Lower lobe of right lung (tissue), 2 donors: ENCODE measurements at regions not wholly inside any gene's neighbourhood (a gene's known extent, or its start where the extent isn't known, plus 50 kb on each side); places are given as distances from the start of the nearest gene placed in this dataset.
"Not testable (repeated sequence)": the region's sequence is repeated elsewhere in the genome, so short reads cannot be mapped to it uniquely, and the experiment has no call there.

Source experiments
- ATAC-seq, 2 donors: fragments of 200-7000 bp; cut with Tn5 transposase; one replicate each; pipeline ENCODE4 v1.9.1; 2020 to 2022; ENCODE audit warnings: mild to moderate bottlenecking in 2 of 2, moderate library complexity in 2 of 2
- DNase-seq: peaks from one replicate; pipeline ENCODE4 v3.0.0-alpha.2; 2020
- H3K27ac ChIP-seq: fragments of 200-600 bp; one replicate; pipeline ENCODE4 v1.8.0; 2022
- H3K27me3 ChIP-seq: fragments of 200-600 bp; one replicate; pipeline ENCODE4 v1.8.0; 2022; ENCODE audit warnings: low read depth
- H3K36me3 ChIP-seq: fragments of 200-600 bp; one replicate; pipeline ENCODE4 v1.8.0; 2022; ENCODE audit warnings: mild to moderate bottlenecking
- H3K4me1 ChIP-seq: fragments of 200-600 bp; one replicate; pipeline ENCODE4 v1.8.0; 2022
- H3K4me3 ChIP-seq: fragments of 200-600 bp; one replicate; pipeline ENCODE4 v1.8.0; 2022; ENCODE audit warnings: mild to moderate bottlenecking
- H3K9me3 ChIP-seq: fragments of 200-600 bp; one replicate; pipeline ENCODE4 v1.8.0; 2022
- CTCF ChIP-seq: fragments of 200-600 bp; IDR thresholded peaks from one replicate; pipeline ENCODE4 v1.8.0; 2022; ENCODE audit warnings: antibody characterized with exemption, mild to moderate bottlenecking
- intact Hi-C: fragments of 100-400 bp; cut with DNase I; formaldehyde crosslinking; loops from one replicate; pipeline ENCODE4 v1.11.0; 2022
- donor health status: DM: no; HTN: yes; CAD: no; lungs with severe emphysema.

GRCh38 chrX:121863976-121864375 is 816.6 kb downstream of the GLUD2 start:
- Histone ChIP-seq H3K4me1 (no peaks in the 10 kb centered on the region), H3K27ac (no peak overlapping the region), H3K9me3 (no peaks in the 10 kb centered on the region), H3K4me3 (no peak overlapping the region), H3K36me3 (no peaks in the 10 kb centered on the region), H3K27me3 (no peaks in the 10 kb centered on the region)
- ATAC-seq (no peak), DNase-seq (no peak)
- no peak for TF ChIP-seq CTCF
- intact Hi-C loops, result no loop called here

GRCh38 chrX:121864561-121864960 is 817.2 kb downstream of the GLUD2 start:
- Histone ChIP-seq H3K4me3 (no peak overlapping the region), H3K9me3 (no peaks in the 10 kb centered on the region), H3K36me3 (no peaks in the 10 kb centered on the region), H3K4me1 (no peaks in the 10 kb centered on the region), H3K27ac (no peak overlapping the region), H3K27me3 (no peaks in the 10 kb centered on the region)
- DNase-seq (no peak), ATAC-seq (no peak)
- intact Hi-C loops, result no loop called here
- no peak for TF ChIP-seq CTCF

DNA sequence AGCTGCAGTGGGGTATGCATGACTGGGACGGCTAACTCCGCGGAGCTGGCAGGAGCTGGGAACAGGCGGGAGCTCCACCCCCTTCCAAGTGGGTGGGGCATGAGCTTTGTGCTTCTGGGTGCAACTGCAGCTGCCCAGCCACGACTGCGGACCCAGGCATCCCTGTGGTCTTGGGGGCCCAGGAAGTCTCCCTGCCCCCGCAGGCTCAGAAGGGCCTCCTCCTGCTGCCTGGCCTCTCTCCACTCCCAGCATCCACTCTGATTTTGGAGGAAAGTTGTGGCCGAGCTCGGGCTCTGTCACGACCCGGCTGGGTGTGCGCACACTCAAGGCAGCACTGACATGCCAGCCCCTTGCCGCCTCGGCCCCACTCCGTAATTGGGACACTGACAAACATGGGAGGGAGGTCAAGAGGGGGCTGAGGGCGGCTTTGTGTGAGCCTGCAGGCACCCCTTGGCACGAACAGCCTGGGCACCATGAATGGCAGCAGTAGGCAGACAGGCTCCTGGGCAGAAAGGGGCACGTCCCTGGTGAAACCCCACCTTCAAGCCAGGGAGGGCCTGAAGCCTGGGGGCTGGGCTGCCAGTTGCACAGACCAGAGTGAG is 822.6 kb downstream of the GLUD2 start:
- H3K9me3 ChIP-seq, result no peaks in the 10 kb centered on the region
- no peak overlapping the region for H3K4me3 ChIP-seq
- H3K27ac ChIP-seq, result no peak overlapping the region
- no peaks in the 10 kb centered on the region for H3K36me3 ChIP-seq
- DNase-seq (no peak), ATAC-seq (no peak)
- H3K4me1 ChIP-seq, result no peaks in the 10 kb centered on the region
- intact Hi-C loops, result no loop called here
- no peaks in the 10 kb centered on the region for H3K27me3 ChIP-seq
- TF ChIP-seq CTCF, result no peak

GRCh38 chrX:121871122-121871521 is 823.7 kb downstream of the GLUD2 start:
- no peak for ATAC-seq
- no peak for TF ChIP-seq CTCF
- no peaks in the 10 kb centered on the region for H3K4me1 ChIP-seq
- H3K4me3 ChIP-seq, result no peak overlapping the region
- no peak for DNase-seq
- no peak overlapping the region for H3K27ac ChIP-seq
- intact Hi-C loops, result no loop called here
- no peaks in the 10 kb centered on the region for H3K36me3 ChIP-seq
- no peaks in the 10 kb centered on the region for H3K9me3 ChIP-seq
- H3K27me3 ChIP-seq, result no peaks in the 10 kb centered on the region

GRCh38 chrX:121876305-121876704 is 828.9 kb downstream of the GLUD2 start:
- no peaks in the 10 kb centered on the region for H3K27me3 ChIP-seq
- no peak for ATAC-seq
- H3K36me3 ChIP-seq, result no peaks in the 10 kb centered on the region
- no peaks in the 10 kb centered on the region for H3K4me1 ChIP-seq
- H3K4me3 ChIP-seq, result no peak overlapping the region
- intact Hi-C loops, result no loop called here
- H3K9me3 ChIP-seq, result no peaks in the 10 kb centered on the region
- no peak for TF ChIP-seq CTCF
- no peak overlapping the region for H3K27ac ChIP-seq
- DNase-seq, result no peak

- H3K4me3 ChIP-seq, H3K27ac ChIP-seq, H3K27me3 ChIP-seq, intact Hi-C loops, H3K36me3 ChIP-seq, DNase-seq, ATAC-seq, H3K4me1 ChIP-seq, H3K9me3 ChIP-seq: not testable (repeated sequence)
These were observed 829.9 kb downstream of the GLUD2 start for GRCh38 chrX:121877337-121877736.
